B cell (primary cell): ENCODE measurements at regions not wholly inside any gene's neighbourhood (a gene's known extent, or its start where the extent isn't known, plus 50 kb on each side); places are given as distances from the start of the nearest gene placed in this dataset.

ENCODE experiments used
- ATAC-seq: fragments of 200-7000 bp; cut with Tn5 transposase; one replicate; pipeline ENCODE4 v1.10.0; 2021; ENCODE audit warnings: low read depth, mild to moderate bottlenecking, moderate number of reproducible peaks, moderate library complexity
- CTCF ChIA-PET: fragments of 350-600 bp; sonication (Branson Sonifier 250); formaldehyde crosslinking; loops from one replicate; lab custom pipeline; 2021; ENCODE audit warnings: antibody characterized with exemption, inconsistent platforms; lab: Charles Lee
- POLR2A ChIA-PET: fragments of 350-600 bp; sonication (Branson Sonifier 250); formaldehyde crosslinking; loops from one replicate; lab custom pipeline; 2021; ENCODE audit warnings: antibody characterized with exemption; lab: Charles Lee
- DNase-seq: peaks from one replicate; pipeline ENCODE4 v3.0.0; 2013
- H2AFZ ChIP-seq: 2 replicates; pipeline ENCODE4 v1.6.1; 2012; ENCODE audit warnings: mild to moderate bottlenecking, low read depth, low read length; ENCODE audit not compliant: insufficient read depth, poor library complexity, severe bottlenecking
- H3K27ac ChIP-seq, 2 donors: 1 replicate in 1 of 2; 2 replicates in 1 of 2; pipeline ENCODE4 v1.5.1; 2012 to 2013; ENCODE audit warnings: low read length in 2 of 2, mild to moderate bottlenecking in 2 of 2, moderate library complexity in 1 of 2
- H3K27me3 ChIP-seq, 4 experiments: fragments of 200-600 bp in 1 of 4; sonication (generic) in 1 of 4; replicated peaks in 1 of 4; 1 replicate in 2 of 4; 2 replicates in 2 of 4; pipeline versions ENCODE4 v1.6.1 to v1.7.0; 2013 to 2016; ENCODE audit warnings: low read length in 3 of 4, mild to moderate bottlenecking in 2 of 4, mixed read lengths in 1 of 4, moderate library complexity in 1 of 4; ENCODE audit not compliant: insufficient read depth in 4 of 4, control insufficient read depth in 3 of 4; ENCODE audit errors: control extremely low read depth in 1 of 4
- H3K36me3 ChIP-seq, 2 experiments: replicated peaks in 1 of 2; 1 replicate in 1 of 2; 2 replicates in 1 of 2; pipeline versions ENCODE4 v1.6.1 to v1.7.1; 2013; ENCODE audit warnings: low read length in 1 of 2; ENCODE audit not compliant: insufficient read depth in 2 of 2, control insufficient read depth in 1 of 2; ENCODE audit errors: control extremely low read depth in 1 of 2, extremely low read depth in 1 of 2
- H3K4me1 ChIP-seq, 2 donors: fragments of 200-600 bp in 1 of 2; sonication (generic) in 1 of 2; 1 replicate in 1 of 2; 2 replicates in 1 of 2; pipeline versions ENCODE4 v1.5.1 to v1.6.1; 2013 to 2017; ENCODE audit warnings: low read length in 2 of 2; ENCODE audit not compliant: control insufficient read depth in 2 of 2, insufficient read depth in 2 of 2
- H3K4me2 ChIP-seq: replicated peaks from 2 replicates; pipeline ENCODE3; 2012; ENCODE audit warnings: mild to moderate bottlenecking, low read depth, low read length; ENCODE audit not compliant: poor library complexity, severe bottlenecking
- H3K4me3 ChIP-seq, 5 experiments: fragments of 200-600 bp in 1 of 5; sonication (generic) in 1 of 5; 1 replicate in 3 of 5; 2 replicates in 2 of 5; pipeline versions ENCODE4 v1.5.1 to v1.7.0; 2011 to 2016; ENCODE audit warnings: low read length in 4 of 5, mild to moderate bottlenecking in 4 of 5, low read depth in 2 of 5, control low read depth in 1 of 5, moderate library complexity in 1 of 5; ENCODE audit not compliant: insufficient read depth in 1 of 5; ENCODE audit errors: control extremely low read depth in 1 of 5, extremely low read depth in 1 of 5
- H3K79me2 ChIP-seq: fragments of 200-600 bp; sonication (generic); one replicate; pipeline ENCODE4 v1.6.0; 2016; ENCODE audit warnings: low read length; ENCODE audit not compliant: control insufficient read depth, insufficient read depth
- H3K9ac ChIP-seq: fragments of 200-600 bp; sonication (generic); 2 replicates; pipeline ENCODE4 v1.6.1; 2017; ENCODE audit warnings: mild to moderate bottlenecking, low read length, moderate library complexity
- H3K9me3 ChIP-seq, 3 donors: one replicate each; pipeline versions ENCODE4 v1.6.1 to v1.7.1; 2013; ENCODE audit warnings: low read length in 2 of 3; ENCODE audit not compliant: control insufficient read depth in 2 of 3, insufficient read depth in 1 of 3; ENCODE audit errors: control extremely low read depth in 1 of 3
- H4K20me1 ChIP-seq: 2 replicates; pipeline ENCODE4 v1.6.0; 2012; ENCODE audit warnings: mild to moderate bottlenecking, low read length; ENCODE audit not compliant: insufficient read depth, control insufficient read depth, poor library complexity, severe bottlenecking
- H3K27ac Mint-ChIP-seq: one replicate; pipeline ENCODE4 v1.8.0; 2021; ENCODE audit warnings: mixed read lengths
- H3K27me3 Mint-ChIP-seq: one replicate; pipeline ENCODE4 v1.8.0; 2021; ENCODE audit warnings: mixed read lengths
- H3K4me1 Mint-ChIP-seq: one replicate; pipeline ENCODE4 v1.8.0; 2021; ENCODE audit warnings: mixed read lengths
- H3K4me3 Mint-ChIP-seq: one replicate; pipeline ENCODE4 v1.8.0; 2021; ENCODE audit warnings: mixed read lengths
- H3K9me3 Mint-ChIP-seq: one replicate; pipeline ENCODE4 v1.8.0; 2022; ENCODE audit warnings: mixed read lengths; ENCODE audit not compliant: insufficient read depth
- EZH2 ChIP-seq: IDR thresholded peaks from 2 replicates; pipeline ENCODE4 v1.6.1; 2012; ENCODE audit warnings: borderline replicate concordance, low read depth, mild to moderate bottlenecking, moderate library complexity, low read length; ENCODE audit not compliant: insufficient read depth, poor library complexity, severe bottlenecking
- WGBS: methylation state at CpG from one replicate; pipeline ENCODE4 v1.1.5; 2013; ENCODE audit warnings: missing lambda C conversion rate; ENCODE audit not compliant: insufficient coverage; 5-methylcytosine and 5-hydroxymethylcytosine counted together
- intact Hi-C: fragments of 100-400 bp; cut with micrococcal nuclease; formaldehyde crosslinking; loops from one replicate; pipeline ENCODE4 v1.10.0; 2022
- TF ChIP-seq, protein P1 (sequence below): fragments of 200-600 bp; IDR thresholded peaks from one replicate; pipeline ENCODE4 v1.8.0; 2022; ENCODE audit warnings: antibody characterized with exemption, mild to moderate bottlenecking

GRCh38 chr3:191549357-191549756 is 88.4 kb downstream of the PYDC2 start:
- whole genome bisulfite sequencing: no CpG with 5 or more reads among the region's 1 CpG
- POLR2A ChIA-PET: no interaction called here
- Histone ChIP-seq H3K4me2 (no peak overlapping the region), H3K4me3 (no peak overlapping the region), H4K20me1 (no peaks in the 10 kb centered on the region), H3K27me3 (no peaks in the 10 kb centered on the region), H3K36me3 (no peaks in the 10 kb centered on the region), H3K27ac (no peak overlapping the region), H3K9ac (no peak overlapping the region), H3K4me1 (no peaks in the 10 kb centered on the region), H3K79me2 (no peaks in the 10 kb centered on the region), H3K9me3 (peaks cover 0 to 3% (median 0%) of the 10 kb centered on the region in 3 donors), H2AFZ (no peak overlapping the region)
- intact Hi-C loops: no loop called here
- ATAC-seq: no peak
- Mint-ChIP-seq H3K27me3 (no peaks in the 10 kb centered on the region), H3K27ac (no peak overlapping the region), H3K9me3 (peaks cover 5% of the 10 kb centered on the region), H3K4me3 (no peak overlapping the region), H3K4me1 (no peaks in the 10 kb centered on the region)
- DNase-seq: no peak
- no peak for TF ChIP-seq EZH2
- TF ChIP-seq, protein P1, sequence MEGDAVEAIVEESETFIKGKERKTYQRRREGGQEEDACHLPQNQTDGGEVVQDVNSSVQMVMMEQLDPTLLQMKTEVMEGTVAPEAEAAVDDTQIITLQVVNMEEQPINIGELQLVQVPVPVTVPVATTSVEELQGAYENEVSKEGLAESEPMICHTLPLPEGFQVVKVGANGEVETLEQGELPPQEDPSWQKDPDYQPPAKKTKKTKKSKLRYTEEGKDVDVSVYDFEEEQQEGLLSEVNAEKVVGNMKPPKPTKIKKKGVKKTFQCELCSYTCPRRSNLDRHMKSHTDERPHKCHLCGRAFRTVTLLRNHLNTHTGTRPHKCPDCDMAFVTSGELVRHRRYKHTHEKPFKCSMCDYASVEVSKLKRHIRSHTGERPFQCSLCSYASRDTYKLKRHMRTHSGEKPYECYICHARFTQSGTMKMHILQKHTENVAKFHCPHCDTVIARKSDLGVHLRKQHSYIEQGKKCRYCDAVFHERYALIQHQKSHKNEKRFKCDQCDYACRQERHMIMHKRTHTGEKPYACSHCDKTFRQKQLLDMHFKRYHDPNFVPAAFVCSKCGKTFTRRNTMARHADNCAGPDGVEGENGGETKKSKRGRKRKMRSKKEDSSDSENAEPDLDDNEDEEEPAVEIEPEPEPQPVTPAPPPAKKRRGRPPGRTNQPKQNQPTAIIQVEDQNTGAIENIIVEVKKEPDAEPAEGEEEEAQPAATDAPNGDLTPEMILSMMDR: no peak
- CTCF ChIA-PET: no interaction called here

GRCh38 chr3:191555037-191555436 is 94.1 kb downstream of the PYDC2 start:
- POLR2A ChIA-PET: no interaction called here
- Mint-ChIP-seq H3K9me3 (no peaks in the 10 kb centered on the region), H3K27me3 (no peaks in the 10 kb centered on the region), H3K4me1 (no peaks in the 10 kb centered on the region), H3K4me3 (no peak overlapping the region), H3K27ac (no peak overlapping the region)
- CTCF ChIA-PET: no interaction called here
- intact Hi-C loops: no loop called here
- Histone ChIP-seq H3K27ac (no peak overlapping the region), H3K4me2 (no peak overlapping the region), H3K4me3 (no peak overlapping the region), H3K9me3 (no peaks in the 10 kb centered on the region), H3K27me3 (no peaks in the 10 kb centered on the region), H4K20me1 (no peaks in the 10 kb centered on the region), H3K4me1 (no peaks in the 10 kb centered on the region), H2AFZ (no peak overlapping the region), H3K9ac (no peak overlapping the region), H3K79me2 (no peaks in the 10 kb centered on the region), H3K36me3 (no peaks in the 10 kb centered on the region)
- no peak for DNase-seq
- no peak for ATAC-seq
- TF ChIP-seq, protein P1: no peak
- no peak for TF ChIP-seq EZH2
